Right ventricle myocardium inferior (tissue), 1 donor: ENCODE measurements at regions not wholly inside any gene's neighbourhood (a gene's known extent, or its start where the extent isn't known, plus 50 kb on each side); places are given as distances from the start of the nearest gene placed in this dataset.

Source experiments
- ATAC-seq: fragments of 200-7000 bp; cut with Tn5 transposase; one replicate; pipeline ENCODE4 v1.9.1; 2020; ENCODE audit warnings: mild to moderate bottlenecking, moderate library complexity
- DNase-seq: peaks from one replicate; pipeline ENCODE4 v3.0.0; 2021; ENCODE audit errors: missing footprints
- intact Hi-C: fragments of 100-400 bp; cut with DNase I; formaldehyde crosslinking; loops from one replicate; pipeline ENCODE4 v1.11.0; 2022
- donor health status: DM: no; HTN: yes; CAD: no; lungs with severe emphysema.

GRCh38 chr12:60014436-60014835 is 418.6 kb downstream of the SLC16A7 start:
- DNase-seq: no peak
- intact Hi-C loops: no loop called here
- no peak for ATAC-seq

- intact Hi-C loops: no loop called here
- no peak for DNase-seq
- no peak for ATAC-seq
These were observed 424.2 kb downstream of the SLC16A7 start for GRCh38 chr12:60020068-60020467.

- DNase-seq: no peak
- no peak for ATAC-seq
- intact Hi-C loops: no loop called here
These were observed 425.4 kb downstream of the SLC16A7 start for GRCh38 chr12:60021235-60021634.

- DNase-seq: no peak
- intact Hi-C loops: no loop called here
- ATAC-seq: no peak
These were observed 431.4 kb downstream of the SLC16A7 start for GRCh38 chr12:60027266-60027665.

- ATAC-seq: no peak
- intact Hi-C loops: no loop called here
- no peak for DNase-seq
These were observed 438.3 kb downstream of the SLC16A7 start for GRCh38 chr12:60034147-60034546.

- intact Hi-C loops: no loop called here
- no peak for DNase-seq
- ATAC-seq: no peak
These were observed 440.0 kb downstream of the SLC16A7 start for GRCh38 chr12:60035835-60036234.

GRCh38 chr12:60042835-60043234 is 447.0 kb downstream of the SLC16A7 start:
- intact Hi-C loops: no loop called here

GRCh38 chr12:60043236-60043635 is 447.4 kb downstream of the SLC16A7 start:
- ATAC-seq (no peak), DNase-seq (no peak)
- intact Hi-C loops: no loop called here

More at GRCh38 chr12:60042835-60043234, 447.0 kb downstream of the SLC16A7 start:
- no peak for DNase-seq
- no peak for ATAC-seq

GRCh38 chr12:60052483-60052882 is 456.7 kb downstream of the SLC16A7 start:
- intact Hi-C loops: no loop called here
- no peak for ATAC-seq
- DNase-seq: no peak

- intact Hi-C loops: no loop called here
- DNase-seq: no peak
- no peak for ATAC-seq
These were observed 463.4 kb downstream of the SLC16A7 start for GRCh38 chr12:60059180-60059579.

GRCh38 chr12:60066655-60067054 is 470.8 kb downstream of the SLC16A7 start:
- intact Hi-C loops: no loop called here
- DNase-seq: no peak
- no peak for ATAC-seq

- intact Hi-C loops: no loop called here
- DNase-seq: no peak
- ATAC-seq: no peak
These were observed 474.7 kb downstream of the SLC16A7 start for GRCh38 chr12:60070552-60070951.

- no peak for DNase-seq
- intact Hi-C loops: no loop called here
- no peak for ATAC-seq
These were observed 475.9 kb downstream of the SLC16A7 start for GRCh38 chr12:60071759-60072191.

GRCh38 chr12:60072911-60073310 is 477.1 kb downstream of the SLC16A7 start:
- intact Hi-C loops: no loop called here
- DNase-seq (no peak), ATAC-seq (no peak)

GRCh38 chr12:60075091-60075490 is 479.3 kb downstream of the SLC16A7 start:
- intact Hi-C loops: no loop called here

GRCh38 chr12:60078026-60078425 is 482.2 kb downstream of the SLC16A7 start:
- ATAC-seq (no peak), DNase-seq (no peak)
- intact Hi-C loops: no loop called here

More at GRCh38 chr12:60075091-60075490, 479.3 kb downstream of the SLC16A7 start:
- ATAC-seq (no peak), DNase-seq (no peak)

GRCh38 chr12:60093428-60093827 is 497.6 kb downstream of the SLC16A7 start:
- intact Hi-C loops: no loop called here
- DNase-seq (no peak), ATAC-seq (no peak)

- DNase-seq (no peak), ATAC-seq (no peak)
- intact Hi-C loops: no loop called here
These were observed 498.6 kb downstream of the SLC16A7 start for GRCh38 chr12:60094436-60094835.

- intact Hi-C loops: no loop called here
- no peak for DNase-seq
- no peak for ATAC-seq
These were observed 500.9 kb downstream of the SLC16A7 start for GRCh38 chr12:60096727-60097126.

GRCh38 chr12:60100160-60100559 is 504.3 kb downstream of the SLC16A7 start:
- DNase-seq: no peak
- intact Hi-C loops: no loop called here
- no peak for ATAC-seq

- intact Hi-C loops: no loop called here
- no peak for ATAC-seq
- no peak for DNase-seq
These were observed 505.0 kb downstream of the SLC16A7 start for GRCh38 chr12:60100852-60101251.

GRCh38 chr12:60101715-60102114 is 505.9 kb downstream of the SLC16A7 start:
- intact Hi-C loops: no loop called here

More at GRCh38 chr12:60101715-60102114, 505.9 kb downstream of the SLC16A7 start:
- ATAC-seq (no peak), DNase-seq (no peak)
